HCT116 (cell line): ENCODE measurements at regions not wholly inside any gene's neighbourhood (a gene's known extent, or its start where the extent isn't known, plus 50 kb on each side); places are given as distances from the start of the nearest gene placed in this dataset.

ENCODE experiments used
- ATAC-seq: fragments of 200-7000 bp; cut with Tn5 transposase; 2 replicates; pipeline ENCODE4 v1.9.1; 2020; ENCODE audit warnings: mild to moderate bottlenecking, moderate library complexity
- BruUV-seq: library from RNA; stranded (reverse); fragments of 400-500 nt; replicated peaks from 2 replicates; lab custom pipeline; 2021; lab: Mats Ljungman, UMichigan
- CTCF ChIA-PET: fragments of 300-600 bp; sonication (Branson Sonifier 250); formaldehyde crosslinking; loops from one replicate; lab custom pipeline; 2021; ENCODE audit warnings: antibody characterized with exemption; lab: Charles Lee
- POLR2A ChIA-PET: fragments of 300-600, 350-600 bp; sonication (Branson Sonifier 250); formaldehyde crosslinking; loops from one replicate; lab custom pipeline; 2021; ENCODE audit warnings: antibody characterized with exemption; lab: Charles Lee
- RAD21 ChIA-PET, 2 experiments: fragments of 300-600 bp; sonication (Branson Sonifier 250); formaldehyde crosslinking; loops; one replicate each; lab custom pipeline; 2023; ENCODE audit warnings: low total read pairs in 2 of 2; ENCODE audit not compliant: uncharacterized antibody in 2 of 2, unreplicated experiment in 2 of 2, low non-redundant PET in 1 of 2; lab: Charles Lee
- DNase-seq: peaks from one replicate; pipeline ENCODE4 v3.0.0-alpha.2; 2010; ENCODE audit warnings: low read depth, low spot score
- H2AFZ ChIP-seq: fragments of 200-600 bp; shearing (Covaris generic), sonication (generic); 2 replicates; pipeline ENCODE4 v1.6.1; 2017; ENCODE audit warnings: low read depth, mixed run types, mixed read lengths, antibody characterized with exemption, low read length; ENCODE audit not compliant: poor library complexity, severe bottlenecking
- H3K27ac ChIP-seq: 2 replicates; pipeline ENCODE4 v1.5.1; 2012; ENCODE audit warnings: low read depth, low read length
- H3K27me3 ChIP-seq: fragments of 200-600 bp; sonication (generic); 2 replicates; pipeline ENCODE4 v1.6.1; 2016; ENCODE audit warnings: mixed run types, low read length, mixed read lengths; ENCODE audit not compliant: insufficient read depth
- H3K36me3 ChIP-seq, 2 experiments: fragments of 200-500 bp in 1 of 2; fragments of 200-600 bp in 1 of 2; sonication (Bioruptor generic) in 1 of 2; sonication (generic) in 1 of 2; 2 replicates each; pipeline versions ENCODE4 v1.5.1 to v1.6.1; 2014 to 2016; ENCODE audit warnings: low read length in 2 of 2, inconsistent platforms in 1 of 2, mixed read lengths in 1 of 2, mixed run types in 1 of 2; ENCODE audit not compliant: insufficient read depth in 2 of 2, control insufficient read depth in 1 of 2
- H3K4me1 ChIP-seq, 2 experiments: fragments of 200-600 bp in 1 of 2; sonication (generic) in 1 of 2; 2 replicates each; pipeline versions ENCODE4 v1.5.1 to v1.6.1; 2012 to 2017; ENCODE audit warnings: low read length in 2 of 2, inconsistent platforms in 1 of 2, mild to moderate bottlenecking in 1 of 2, mixed read lengths in 1 of 2, mixed run types in 1 of 2, moderate library complexity in 1 of 2; ENCODE audit not compliant: insufficient read depth in 2 of 2, control insufficient read depth in 1 of 2
- H3K4me2 ChIP-seq: fragments of 200-600 bp; sonication (generic); 2 replicates; pipeline ENCODE4 v1.6.1; 2017; ENCODE audit warnings: mixed run types, low read length, mixed read lengths
- H3K4me3 ChIP-seq, 2 experiments: fragments of 200-600 bp in 1 of 2; sonication (generic) in 1 of 2; replicated peaks in 1 of 2; 2 replicates each; pipeline ENCODE4 v1.5.1; 2011 to 2016; ENCODE audit warnings: low read length in 2 of 2, control low read depth in 1 of 2, low read depth in 1 of 2, mild to moderate bottlenecking in 1 of 2, mixed read lengths in 1 of 2, mixed run types in 1 of 2
- H3K79me2 ChIP-seq: fragments of 200-600 bp; sonication (generic); 2 replicates; pipeline ENCODE4 v1.6.1; 2017; ENCODE audit warnings: mild to moderate bottlenecking, mixed run types, low read length, moderate library complexity, mixed read lengths; ENCODE audit not compliant: insufficient read depth
- H3K9ac ChIP-seq: fragments of 200-600 bp; sonication (generic); 2 replicates; pipeline ENCODE4 v1.6.1; 2016; ENCODE audit warnings: low read length, mixed read lengths
- H3K9me2 ChIP-seq: fragments of 200-600 bp; sonication (generic), shearing (Covaris generic); 2 replicates; pipeline ENCODE4 v1.6.1; 2017; ENCODE audit warnings: mixed run types, mild to moderate bottlenecking, moderate library complexity; ENCODE audit not compliant: insufficient read depth
- H3K9me3 ChIP-seq, 2 experiments: fragments of 200-500 bp in 1 of 2; fragments of 200-600 bp in 1 of 2; sonication (Bioruptor generic) in 1 of 2; sonication (generic) in 1 of 2; 2 replicates each; pipeline ENCODE4 v1.6.1; 2014 to 2017; ENCODE audit warnings: low read length in 2 of 2, mixed read lengths in 2 of 2, inconsistent platforms in 1 of 2, low read depth in 1 of 2, mild to moderate bottlenecking in 1 of 2, mixed run types in 1 of 2, moderate library complexity in 1 of 2; ENCODE audit not compliant: control insufficient read depth in 1 of 2, insufficient read depth in 1 of 2
- H4K20me1 ChIP-seq: fragments of 200-600 bp; sonication (generic), shearing (Covaris generic); 2 replicates; pipeline ENCODE4 v1.6.1; 2017; ENCODE audit warnings: mixed run types, mild to moderate bottlenecking, moderate library complexity; ENCODE audit not compliant: insufficient read depth
- ATF3 ChIP-seq: IDR thresholded peaks from 2 replicates; pipeline ENCODE4 v1.6.1; 2012
- CBX3 ChIP-seq: IDR thresholded peaks from 2 replicates; pipeline ENCODE4 v1.6.1; 2012; ENCODE audit warnings: low read depth
- CEBPB ChIP-seq: IDR thresholded peaks from 2 replicates; pipeline ENCODE4 v1.6.1; 2012; ENCODE audit warnings: low read depth
- CTCF ChIP-seq, 3 experiments: fragments of 200-600 bp in 1 of 3; sonication (generic) in 1 of 3; IDR thresholded peaks in 2 of 3; conservative IDR thresholded peaks in 1 of 3; 2 replicates each; pipeline ENCODE4 v1.5.1; 2012 to 2017; ENCODE audit warnings: low read depth in 2 of 3, low read length in 2 of 3, antibody characterized with exemption in 1 of 3, borderline replicate concordance in 1 of 3, control low read depth in 1 of 3, mild to moderate bottlenecking in 1 of 3, mixed read lengths in 1 of 3, mixed run types in 1 of 3, moderate library complexity in 1 of 3; ENCODE audit not compliant: insufficient read depth in 1 of 3
- ELF1 ChIP-seq: IDR thresholded peaks from 2 replicates; pipeline ENCODE4 v1.6.1; 2012; ENCODE audit warnings: low read depth, borderline replicate concordance
- EZH2phosphoT487 ChIP-seq: fragments of 200-600 bp; IDR thresholded peaks from 2 replicates; pipeline ENCODE4 v1.6.1; 2018; ENCODE audit warnings: antibody characterized with exemption, borderline replicate concordance
- MAX ChIP-seq: IDR thresholded peaks from 2 replicates; pipeline ENCODE4 v1.6.1; 2012
- POLR2AphosphoS5 ChIP-seq: IDR thresholded peaks from 2 replicates; pipeline ENCODE4 v1.6.1; 2011; ENCODE audit warnings: mild to moderate bottlenecking, low read depth, low read length, moderate library complexity
- RAD21 ChIP-seq: IDR thresholded peaks from 2 replicates; pipeline ENCODE4 v1.6.1; 2012; ENCODE audit warnings: low read depth, mild to moderate bottlenecking
- REST ChIP-seq: IDR thresholded peaks from 2 replicates; pipeline ENCODE4 v1.6.1; 2012; ENCODE audit warnings: low read depth
- SIN3A ChIP-seq: IDR thresholded peaks from 2 replicates; pipeline ENCODE4 v1.6.1; 2012; ENCODE audit warnings: low read depth
- SP1 ChIP-seq: IDR thresholded peaks from 2 replicates; pipeline ENCODE4 v1.6.1; 2012; ENCODE audit warnings: low read depth
- TCF7L2 ChIP-seq: IDR thresholded peaks from 2 replicates; pipeline ENCODE4 v1.7.0; 2011; ENCODE audit warnings: borderline replicate concordance, inconsistent platforms; ENCODE audit not compliant: insufficient read depth, insufficient read length; ENCODE audit errors: extremely low read depth
- ZFX ChIP-seq: fragments of 450-650 bp; IDR thresholded peaks from 2 replicates; pipeline ENCODE4 v1.6.1; 2017
- ZNF274 ChIP-seq: fragments of 200-500 bp; sonication (Bioruptor generic); IDR thresholded peaks from 2 replicates; pipeline ENCODE4 v1.6.1; 2014; ENCODE audit warnings: mild to moderate bottlenecking, low read depth, low read length, inconsistent platforms
- intact Hi-C: fragments of 100-400 bp; cut with micrococcal nuclease; formaldehyde crosslinking; loops from 2 replicates; pipeline ENCODE4 v1.10.0; 2022

GRCh38 chr19:31956771-31957392, 388.5 kb upstream of the ZNF507 start:
- H3K36me3 ChIP-seq: no peaks in the 10 kb centered on the region
- no peak overlapping the region for H3K27ac ChIP-seq
- H3K9me3 ChIP-seq: peaks cover 0 to 27% of the 10 kb centered on the region in 2 experiments; a peak in 2 of 4 replicates
- no peaks in the 10 kb centered on the region for H3K4me1 ChIP-seq
- no peak overlapping the region for H3K9ac ChIP-seq
- BruUV-seq: no TSS peak
- H3K27me3 ChIP-seq: no peaks in the 10 kb centered on the region
- H3K9me2 ChIP-seq: no peaks in the 10 kb centered on the region
- TF ChIP-seq MAX: no peak
- TF ChIP-seq CTCF (IDR thresholded peaks at IDR 0.05 in 2 of 3, conservative IDR thresholded peaks at IDR 0.05 in 1 of 3; ENCODE audit: borderline replicate concordance in 1 of 3, insufficient read depth in 1 of 3, low read depth in 2 of 3, low read length in 2 of 3): no peak
- H3K4me2 ChIP-seq: no peak overlapping the region
- H4K20me1 ChIP-seq: no peaks in the 10 kb centered on the region
- DNase-seq (no peak), ATAC-seq (no peak)
- intact Hi-C loops: no loop called here
- ChIA-PET CTCF (no interaction called here), RAD21 (no interaction called here), POLR2A (no interaction called here)
- no peaks in the 10 kb centered on the region for H3K79me2 ChIP-seq
- H3K4me3 ChIP-seq: no peak overlapping the region
- H2AFZ ChIP-seq: no peak overlapping the region

DNA sequence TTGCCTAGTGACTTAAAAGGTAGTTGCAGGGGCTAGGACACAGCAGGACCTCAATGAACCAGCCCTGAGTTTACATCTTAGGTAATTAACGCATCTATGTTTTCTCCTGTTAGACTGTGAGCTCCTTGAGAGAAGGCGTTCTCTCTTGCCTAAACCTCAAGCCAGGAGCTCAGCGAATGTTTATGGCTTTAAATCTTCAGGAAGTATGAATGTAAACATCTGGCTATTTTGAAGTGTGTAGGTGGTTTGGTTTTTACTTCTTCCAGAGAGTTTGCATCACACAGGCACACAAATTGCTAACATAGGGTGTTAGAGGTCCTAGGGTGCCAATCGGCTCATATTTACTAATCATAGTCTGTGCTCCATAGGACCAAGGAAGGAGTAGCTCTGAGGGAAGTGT, 387.7 kb upstream of the ZNF507 start:
- no peak for DNase-seq
- no peaks in the 10 kb centered on the region for H3K36me3 ChIP-seq
- CTCF ChIA-PET: no interaction called here
- no TSS peak for BruUV-seq
- H3K27ac ChIP-seq: no peak overlapping the region
- H3K9ac ChIP-seq: no peak overlapping the region
- no peaks in the 10 kb centered on the region for H3K79me2 ChIP-seq
- no peaks in the 10 kb centered on the region for H3K27me3 ChIP-seq
- no peaks in the 10 kb centered on the region for H3K4me1 ChIP-seq
- no peak overlapping the region for H3K4me2 ChIP-seq
- ATAC-seq: no peak
- H3K9me2 ChIP-seq: no peaks in the 10 kb centered on the region
- H3K9me3 ChIP-seq: peaks cover 0 to 27% of the 10 kb centered on the region in 2 experiments; a peak in 2 of 4 replicates
- H2AFZ ChIP-seq: no peak overlapping the region
- H4K20me1 ChIP-seq: no peaks in the 10 kb centered on the region
- no peak overlapping the region for H3K4me3 ChIP-seq
- intact Hi-C loops: no loop called here
- POLR2A ChIA-PET: no interaction called here
- RAD21 ChIA-PET: no interaction called here
- TF ChIP-seq REST (no peak), ZNF274 (no peak), TCF7L2 (no peak), MAX (no peak), ATF3 (no peak), SP1 (no peak), SIN3A (no peak), POLR2AphosphoS5 (no peak), RAD21 (no peak), CBX3 (no peak), CEBPB (no peak), ELF1 (no peak), EZH2phosphoT487 (no peak), ZFX (no peak)
